ENCODE measurements at regions not wholly inside any gene's neighbourhood (a gene's known extent, or its start where the extent isn't known, plus 50 kb on each side); places are given as distances from the start of the nearest gene placed in this dataset.

GRCh38 chr14:34365309-34365915 is 96.6 kb downstream of the SPTSSA start:
- no peak for FAIRE-seq
- TF ChIP-seq TAF1 (IDR thresholded peaks at IDR 0.05; ENCODE audit: borderline replicate concordance, low read depth, low read length): no peak
- TF ChIP-seq POLR2AphosphoS5 (IDR thresholded peaks at IDR 0.05; ENCODE audit: low read depth, low read length): no peak
- no peak for TF ChIP-seq POLR2A (IDR thresholded peaks at IDR 0.05; ENCODE audit: low read depth, low read length)
- no peak for DNase-seq (ENCODE audit: insufficient read length)

DNA sequence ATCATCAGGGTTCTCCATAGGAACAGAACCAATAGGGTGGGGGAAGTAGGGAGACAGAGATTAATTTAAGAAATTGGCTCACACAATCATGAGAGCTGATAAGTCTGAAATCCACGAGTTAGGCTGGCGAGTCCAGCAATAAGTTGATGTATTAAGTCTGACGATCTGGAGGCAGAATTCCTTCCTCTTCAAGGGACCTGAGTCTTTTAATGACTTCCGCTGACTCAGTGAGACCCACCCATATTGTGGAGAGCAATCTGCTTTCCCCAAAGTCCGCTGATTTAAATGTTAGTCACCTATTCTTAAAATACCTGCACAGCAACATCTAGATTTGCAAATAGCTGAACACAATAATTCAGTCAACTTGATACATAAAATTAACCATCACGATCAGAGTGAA is 97.8 kb downstream of the SPTSSA start:
- no peak for TF ChIP-seq POLR2A (IDR thresholded peaks at IDR 0.05; ENCODE audit: low read depth, low read length)
- no peak for TF ChIP-seq POLR2AphosphoS5 (IDR thresholded peaks at IDR 0.05; ENCODE audit: low read depth, low read length)
- no peak for TF ChIP-seq TAF1 (IDR thresholded peaks at IDR 0.05; ENCODE audit: borderline replicate concordance, low read depth, low read length)
- FAIRE-seq: no peak
- DNase-seq (ENCODE audit: insufficient read length): no peak

- TF ChIP-seq POLR2AphosphoS5 (IDR thresholded peaks at IDR 0.05; ENCODE audit: low read depth, low read length): no peak
- no peak for TF ChIP-seq POLR2A (IDR thresholded peaks at IDR 0.05; ENCODE audit: low read depth, low read length)
- TF ChIP-seq TAF1 (IDR thresholded peaks at IDR 0.05; ENCODE audit: borderline replicate concordance, low read depth, low read length): no peak
- DNase-seq (ENCODE audit: insufficient read length) (no peak), FAIRE-seq (no peak)
Measured at GRCh38 chr14:34363733-34364134, 98.3 kb downstream of the SPTSSA start.

- no peak for DNase-seq (ENCODE audit: insufficient read length)
- no peak for FAIRE-seq
- no peak for TF ChIP-seq POLR2AphosphoS5 (IDR thresholded peaks at IDR 0.05; ENCODE audit: low read depth, low read length)
Measured at GRCh38 chr14:34362641-34363251, 99.3 kb downstream of the SPTSSA start.

- no peak for FAIRE-seq
- no peak for TF ChIP-seq POLR2AphosphoS5 (IDR thresholded peaks at IDR 0.05; ENCODE audit: low read depth, low read length)
- TF ChIP-seq TAF1 (IDR thresholded peaks at IDR 0.05; ENCODE audit: borderline replicate concordance, low read depth, low read length): no peak
- TF ChIP-seq POLR2A (IDR thresholded peaks at IDR 0.05; ENCODE audit: low read depth, low read length): no peak
- DNase-seq (ENCODE audit: insufficient read length): no peak
Measured at GRCh38 chr14:34361504-34362011, 100.5 kb downstream of the SPTSSA start.

- TF ChIP-seq POLR2A (IDR thresholded peaks at IDR 0.05; ENCODE audit: low read depth, low read length) (no peak), POLR2AphosphoS5 (IDR thresholded peaks at IDR 0.05; ENCODE audit: low read depth, low read length) (no peak), TAF1 (IDR thresholded peaks at IDR 0.05; ENCODE audit: borderline replicate concordance, low read depth, low read length) (no peak)
- DNase-seq (ENCODE audit: insufficient read length) (no peak), FAIRE-seq (no peak)
Measured at GRCh38 chr14:34359420-34360117, 102.5 kb downstream of the SPTSSA start.

- no peak for DNase-seq (ENCODE audit: insufficient read length)
- TF ChIP-seq POLR2A (IDR thresholded peaks at IDR 0.05; ENCODE audit: low read depth, low read length) (no peak), POLR2AphosphoS5 (IDR thresholded peaks at IDR 0.05; ENCODE audit: low read depth, low read length) (no peak), TAF1 (IDR thresholded peaks at IDR 0.05; ENCODE audit: borderline replicate concordance, low read depth, low read length) (no peak)
- FAIRE-seq: no peak
Measured at GRCh38 chr14:34356264-34356654, 105.8 kb downstream of the SPTSSA start.

GRCh38 chr14:34355584-34356263 is 106.3 kb downstream of the SPTSSA start:
- no peak for DNase-seq (ENCODE audit: insufficient read length)
- TF ChIP-seq POLR2A (IDR thresholded peaks at IDR 0.05; ENCODE audit: low read depth, low read length) (no peak), POLR2AphosphoS5 (IDR thresholded peaks at IDR 0.05; ENCODE audit: low read depth, low read length) (no peak), TAF1 (IDR thresholded peaks at IDR 0.05; ENCODE audit: borderline replicate concordance, low read depth, low read length) (no peak)
- no peak for FAIRE-seq

- DNase-seq (ENCODE audit: insufficient read length) (no peak), FAIRE-seq (no peak)
- TF ChIP-seq TAF1 (IDR thresholded peaks at IDR 0.05; ENCODE audit: borderline replicate concordance, low read depth, low read length) (no peak), POLR2A (IDR thresholded peaks at IDR 0.05; ENCODE audit: low read depth, low read length) (no peak)
Measured at GRCh38 chr14:34354556-34354955, 107.5 kb downstream of the SPTSSA start.

DNA sequence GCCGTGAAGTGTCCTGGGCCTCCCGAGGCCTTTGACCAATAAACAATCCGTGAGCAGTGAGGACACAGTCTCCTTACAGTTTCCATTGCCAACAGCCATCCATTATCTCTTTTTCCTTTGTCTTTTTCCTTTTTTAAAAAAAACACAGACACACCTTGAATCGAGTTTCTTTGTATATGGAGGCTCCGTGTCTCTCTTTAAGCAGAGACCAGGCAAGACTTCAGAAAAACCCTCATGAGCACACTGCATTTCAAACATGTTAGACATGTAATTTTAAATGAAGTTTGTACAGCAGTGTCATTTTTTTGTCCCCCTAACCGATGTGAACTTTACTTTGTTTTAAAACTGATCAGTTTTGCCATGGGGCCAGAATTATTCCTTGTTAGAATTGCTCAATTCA is 111.1 kb downstream of the SPTSSA start:
- DNase-seq (ENCODE audit: insufficient read length) (no peak), FAIRE-seq (no peak)
- no peak for TF ChIP-seq POLR2A (IDR thresholded peaks at IDR 0.05; ENCODE audit: low read depth, low read length)
- TF ChIP-seq TAF1 (IDR thresholded peaks at IDR 0.05; ENCODE audit: borderline replicate concordance, low read depth, low read length): no peak
- no peak for TF ChIP-seq POLR2AphosphoS5 (IDR thresholded peaks at IDR 0.05; ENCODE audit: low read depth, low read length)

DNA sequence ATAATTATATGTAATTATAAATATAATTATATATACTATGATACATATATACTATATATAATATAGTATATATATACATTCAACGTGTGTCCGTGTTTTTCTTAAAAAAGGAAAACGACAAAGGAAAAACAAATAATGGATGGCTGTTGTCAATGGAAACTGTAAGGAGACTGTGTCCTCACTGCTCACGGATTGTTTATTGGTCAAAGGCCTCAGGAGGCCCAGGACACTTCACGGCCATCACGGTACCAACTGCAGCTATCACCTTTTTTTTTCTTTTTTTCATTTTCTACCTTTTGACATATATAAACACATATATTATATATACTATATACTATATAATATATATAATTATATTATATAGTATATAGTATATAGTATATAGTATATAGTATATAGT is 113.4 kb downstream of the SPTSSA start:
- no peak for DNase-seq (ENCODE audit: insufficient read length)

More for the DNA sequence above, 113.4 kb downstream of the SPTSSA start:
- no peak for TF ChIP-seq POLR2AphosphoS5 (IDR thresholded peaks at IDR 0.05; ENCODE audit: low read depth, low read length)
- TF ChIP-seq TAF1 (IDR thresholded peaks at IDR 0.05; ENCODE audit: borderline replicate concordance, low read depth, low read length): no peak
- no peak for TF ChIP-seq POLR2A (IDR thresholded peaks at IDR 0.05; ENCODE audit: low read depth, low read length)
- no peak for FAIRE-seq

All from GM12892 (cell line).